GM18517 (cell line): ENCODE measurements at regions not wholly inside any gene's neighbourhood (a gene's known extent, or its start where the extent isn't known, plus 50 kb on each side); places are given as distances from the start of the nearest gene placed in this dataset.
"Not testable (repeated sequence)": the region's sequence is repeated elsewhere in the genome, so short reads cannot be mapped to it uniquely, and the experiment has no call there.

Experiments used
- ATAC-seq: cut with Tn5 transposase; IDR thresholded peaks from one replicate; pipeline ENCODE4 v1.9.1; 2021; ENCODE audit warnings: mild to moderate bottlenecking, moderate library complexity; ENCODE audit not compliant: unreplicated experiment

GRCh38 chr11:13216711-13217075, 60.9 kb upstream of the BMAL1 start:
- no peak for ATAC-seq

- ATAC-seq = not testable (repeated sequence)
These were observed 58.9 kb upstream of the BMAL1 start for GRCh38 chr11:13218685-13219084.

- ATAC-seq = no peak
These were observed 57.4 kb upstream of the BMAL1 start for GRCh38 chr11:13220148-13220547.

- no peak for ATAC-seq
These were observed 55.9 kb upstream of the BMAL1 start for GRCh38 chr11:13221722-13222121.

- no peak for ATAC-seq
These were observed 55.3 kb upstream of the BMAL1 start for GRCh38 chr11:13222285-13222684.

GRCh38 chr11:13223112-13223511, 54.5 kb upstream of the BMAL1 start:
- no peak for ATAC-seq

- no peak for ATAC-seq
These were observed 53.3 kb upstream of the BMAL1 start for GRCh38 chr11:13224324-13224723.

- no peak for ATAC-seq
These were observed 52.3 kb upstream of the BMAL1 start for GRCh38 chr11:13225038-13226001.

GRCh38 chr11:13227676-13228255, 49.8 kb upstream of the BMAL1 start:
- no peak for ATAC-seq
